BJ (cell line): ENCODE measurements at regions not wholly inside any gene's neighbourhood (a gene's known extent, or its start where the extent isn't known, plus 50 kb on each side); places are given as distances from the start of the nearest gene placed in this dataset.

Experiments
- CTCF ChIA-PET: fragments of 350-600 bp; formaldehyde crosslinking; extraction: SDS; loops from one replicate; lab custom pipeline; 2021; ENCODE audit warnings: antibody characterized with exemption, inconsistent platforms; lab: Yijun Ruan, JAX
- POLR2A ChIA-PET: fragments of 300-600 bp; sonication (Branson Sonifier 250); formaldehyde crosslinking; extraction: SDS; loops from one replicate; lab custom pipeline; 2021; ENCODE audit warnings: antibody characterized with exemption; lab: Charles Lee
- DNase-seq: peaks from one replicate; pipeline ENCODE4 v3.0.0-alpha.2; 2011; ENCODE audit warnings: low read depth
- H3K27me3 ChIP-seq: 2 replicates; pipeline ENCODE4 v1.6.0; 2011; ENCODE audit warnings: low read length; ENCODE audit not compliant: control insufficient read depth, insufficient read depth
- H3K36me3 ChIP-seq: 2 replicates; pipeline ENCODE4 v1.5.1; 2011; ENCODE audit warnings: low read length; ENCODE audit not compliant: control insufficient read depth, insufficient read depth
- H3K4me3 ChIP-seq: 2 replicates; pipeline ENCODE4 v1.5.1; 2011; ENCODE audit warnings: low read depth, mild to moderate bottlenecking, control low read depth, low read length
- TF ChIP-seq, protein P1 (sequence below): IDR thresholded peaks from 2 replicates; pipeline ENCODE4 v1.5.1; 2011; ENCODE audit warnings: low read depth, mild to moderate bottlenecking, control low read depth, inconsistent platforms, low read length, moderate library complexity; ENCODE audit not compliant: insufficient read depth

- no peaks in the 10 kb centered on the region for H3K27me3 ChIP-seq
- CTCF ChIA-PET, result no interaction called here
- TF ChIP-seq, protein P1, sequence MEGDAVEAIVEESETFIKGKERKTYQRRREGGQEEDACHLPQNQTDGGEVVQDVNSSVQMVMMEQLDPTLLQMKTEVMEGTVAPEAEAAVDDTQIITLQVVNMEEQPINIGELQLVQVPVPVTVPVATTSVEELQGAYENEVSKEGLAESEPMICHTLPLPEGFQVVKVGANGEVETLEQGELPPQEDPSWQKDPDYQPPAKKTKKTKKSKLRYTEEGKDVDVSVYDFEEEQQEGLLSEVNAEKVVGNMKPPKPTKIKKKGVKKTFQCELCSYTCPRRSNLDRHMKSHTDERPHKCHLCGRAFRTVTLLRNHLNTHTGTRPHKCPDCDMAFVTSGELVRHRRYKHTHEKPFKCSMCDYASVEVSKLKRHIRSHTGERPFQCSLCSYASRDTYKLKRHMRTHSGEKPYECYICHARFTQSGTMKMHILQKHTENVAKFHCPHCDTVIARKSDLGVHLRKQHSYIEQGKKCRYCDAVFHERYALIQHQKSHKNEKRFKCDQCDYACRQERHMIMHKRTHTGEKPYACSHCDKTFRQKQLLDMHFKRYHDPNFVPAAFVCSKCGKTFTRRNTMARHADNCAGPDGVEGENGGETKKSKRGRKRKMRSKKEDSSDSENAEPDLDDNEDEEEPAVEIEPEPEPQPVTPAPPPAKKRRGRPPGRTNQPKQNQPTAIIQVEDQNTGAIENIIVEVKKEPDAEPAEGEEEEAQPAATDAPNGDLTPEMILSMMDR, result no peak
- no peaks in the 10 kb centered on the region for H3K36me3 ChIP-seq
- H3K4me3 ChIP-seq, result no peak overlapping the region
- no peak for DNase-seq
- POLR2A ChIA-PET, result no interaction called here
Measured at GRCh38 chr13:83816081-83816480, 66.2 kb downstream of the SLITRK1 start.

DNA sequence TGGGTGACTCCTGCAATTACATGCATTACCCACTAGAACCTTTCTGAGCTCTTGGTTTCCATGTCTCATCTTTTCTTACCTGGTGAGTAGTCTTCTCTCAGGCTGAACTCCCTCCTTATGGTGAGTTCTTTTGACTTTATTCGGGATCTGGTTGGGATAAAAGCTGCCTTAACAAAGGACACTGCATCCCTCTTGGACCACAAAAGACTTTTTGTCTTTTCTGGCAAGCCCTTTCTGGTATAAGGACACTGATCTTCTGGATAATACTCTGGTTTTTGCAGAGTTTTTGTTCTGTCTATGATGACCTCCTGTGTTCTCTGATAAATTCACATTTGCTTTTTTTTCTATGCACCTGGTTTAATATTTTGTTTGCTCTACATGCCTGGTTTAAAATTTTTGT lies 66.7 kb downstream of the SLITRK1 start:
- Histone ChIP-seq H3K36me3 (no peaks in the 10 kb centered on the region), H3K27me3 (no peaks in the 10 kb centered on the region), H3K4me3 (no peak overlapping the region)
- DNase-seq, result no peak
- CTCF ChIA-PET, result no interaction called here
- TF ChIP-seq, protein P1, result no peak
- POLR2A ChIA-PET, result no interaction called here

DNA sequence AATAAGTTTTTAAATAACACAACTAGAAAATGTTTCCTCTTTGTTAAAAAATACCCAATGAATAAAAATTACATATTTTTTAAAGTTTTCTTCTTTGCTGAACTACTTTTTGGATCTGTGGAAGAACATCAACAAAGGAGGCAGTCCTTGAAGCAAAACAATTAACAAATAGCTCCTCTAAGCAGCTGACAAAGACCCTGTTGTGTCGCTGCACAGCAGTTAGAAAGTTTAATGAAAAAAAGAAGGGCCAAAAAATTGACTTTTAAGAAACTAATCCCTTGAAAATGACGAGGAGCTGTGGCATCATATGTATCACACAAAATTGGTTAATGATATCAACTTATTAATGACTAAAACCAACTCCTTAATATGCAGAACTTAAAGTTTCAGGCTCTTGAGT lies 72.1 kb downstream of the SLITRK1 start:
- Histone ChIP-seq H3K27me3 (no peaks in the 10 kb centered on the region), H3K36me3 (no peaks in the 10 kb centered on the region), H3K4me3 (no peak overlapping the region)
- TF ChIP-seq, protein P1, result no peak
- CTCF ChIA-PET, result no interaction called here
- POLR2A ChIA-PET, result no interaction called here
- no peak for DNase-seq

DNA sequence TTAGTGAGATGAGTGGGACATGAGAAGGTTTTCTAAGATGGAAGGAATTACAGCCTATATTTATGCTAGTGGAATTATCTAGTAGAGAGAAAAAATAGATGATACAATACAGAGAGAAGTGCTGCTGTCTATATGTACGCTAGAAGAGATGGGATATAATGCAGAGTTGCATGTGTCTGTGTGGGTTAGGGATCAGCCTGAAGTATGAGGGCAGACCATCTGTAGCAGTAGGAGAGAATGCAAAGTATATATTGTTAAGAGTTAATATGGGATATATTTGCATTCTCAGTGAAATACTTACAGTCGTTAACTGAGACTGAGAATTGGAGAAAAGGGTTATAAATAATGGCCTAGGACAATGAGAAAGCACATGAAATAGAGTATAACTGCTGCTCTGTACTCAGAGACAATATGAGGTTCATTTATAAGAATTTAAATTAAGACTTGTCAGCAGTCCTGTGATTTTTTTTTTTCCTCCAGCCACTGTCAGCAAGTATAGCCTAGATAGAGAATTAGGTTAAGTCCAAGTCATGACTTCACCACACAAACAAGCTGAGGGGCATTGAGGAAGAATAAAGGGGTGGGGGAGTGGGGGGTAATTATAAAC lies 77.8 kb downstream of the SLITRK1 start:
- H3K27me3 ChIP-seq, result no peaks in the 10 kb centered on the region
- DNase-seq, result no peak
- TF ChIP-seq, protein P1, result no peak
- no peak overlapping the region for H3K4me3 ChIP-seq
- CTCF ChIA-PET, result no interaction called here
- POLR2A ChIA-PET, result no interaction called here
- H3K36me3 ChIP-seq, result no peaks in the 10 kb centered on the region

DNA sequence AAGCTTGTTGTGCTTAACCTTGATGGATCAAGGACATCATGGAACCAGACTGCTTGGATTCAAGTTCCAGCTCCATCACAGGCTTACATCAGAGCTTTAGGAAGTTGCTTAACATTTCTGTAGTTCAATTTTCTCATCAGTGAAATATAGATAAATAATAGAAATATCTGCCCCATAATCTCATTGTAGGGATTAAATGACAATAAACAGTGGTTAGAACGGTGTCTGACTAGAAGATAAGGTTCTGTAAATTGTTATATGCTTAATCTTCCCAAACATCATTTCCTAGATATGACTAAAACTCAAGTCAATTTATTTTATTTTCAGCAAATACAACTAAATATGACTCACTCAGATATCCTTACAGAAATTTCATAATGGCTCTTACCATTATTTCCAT lies 83.5 kb downstream of the SLITRK1 start:
- no peaks in the 10 kb centered on the region for H3K36me3 ChIP-seq
- DNase-seq, result no peak
- no peak overlapping the region for H3K4me3 ChIP-seq
- ChIA-PET POLR2A (no interaction called here), CTCF (no interaction called here)
- H3K27me3 ChIP-seq, result no peaks in the 10 kb centered on the region
- TF ChIP-seq, protein P1, result no peak
